Left lung (tissue), 4 donors: ENCODE measurements at regions not wholly inside any gene's neighbourhood (a gene's known extent, or its start where the extent isn't known, plus 50 kb on each side); places are given as distances from the start of the nearest gene placed in this dataset.
"Not testable (repeated sequence)": the region's sequence is repeated elsewhere in the genome, so short reads cannot be mapped to it uniquely, and the experiment has no call there.

Experiments
- ATAC-seq: fragments of 200-7000 bp; cut with Tn5 transposase; one replicate; pipeline ENCODE4 v1.9.1; 2020; ENCODE audit warnings: moderate library complexity
- DNase-seq, 4 donors: peaks; one replicate each; pipeline ENCODE4 v3.0.0-alpha.2; 2013 to 2020
- H3K27ac ChIP-seq, 2 donors: fragments of 200-600 bp; sonication (generic) in 1 of 2; one replicate each; pipeline versions ENCODE4 v1.5.0 to v1.8.0; 2020 to 2021
- H3K27me3 ChIP-seq, 2 donors: fragments of 200-600 bp; sonication (generic) in 1 of 2; one replicate each; pipeline versions ENCODE4 v1.5.0 to v1.8.0; 2020 to 2021
- H3K36me3 ChIP-seq, 2 donors: fragments of 200-600 bp; sonication (generic) in 1 of 2; one replicate each; pipeline versions ENCODE4 v1.5.0 to v1.8.0; 2020 to 2021
- H3K4me1 ChIP-seq, 2 donors: fragments of 200-600 bp; one replicate each; pipeline ENCODE4 v1.8.0; 2021
- H3K4me3 ChIP-seq, 2 donors: fragments of 200-600 bp; sonication (generic) in 1 of 2; one replicate each; pipeline versions ENCODE4 v1.5.0 to v1.8.0; 2020 to 2021; ENCODE audit warnings: mild to moderate bottlenecking in 1 of 2
- H3K9me3 ChIP-seq, 2 donors: fragments of 200-600 bp; sonication (generic) in 1 of 2; one replicate each; pipeline versions ENCODE4 v1.5.0 to v1.8.0; 2020 to 2021
- CTCF ChIP-seq, 2 donors: fragments of 200-600 bp; sonication (generic) in 1 of 2; IDR thresholded peaks; one replicate each; pipeline versions ENCODE4 v1.5.0 to v1.8.0; 2021; ENCODE audit warnings: antibody characterized with exemption in 2 of 2
- intact Hi-C, 2 donors: fragments of 100-400 bp; cut with DNase I; formaldehyde crosslinking; loops; one replicate each; pipeline versions ENCODE4 v1.11.2 to v1.14.2; 2022
- donor health status: DM: no; HTN: yes; CAD: no.
- donor health status: DM: no; HTN: no; CAD: no.

- ATAC-seq (no peak), DNase-seq (no peak)
- Histone ChIP-seq H3K36me3 (no peaks in the 10 kb centered on the region), H3K27ac (no peak overlapping the region), H3K27me3 (no peaks in the 10 kb centered on the region), H3K4me3 (no peak overlapping the region), H3K4me1 (no peaks in the 10 kb centered on the region), H3K9me3 (no peaks in the 10 kb centered on the region)
- TF ChIP-seq CTCF (IDR thresholded peaks at IDR 0.05) = no peak
- intact Hi-C loops = no loop called here
These were observed 65.2 kb upstream of the CRIM1 start for GRCh38 chr2:36290306-36290856.

GRCh38 chr2:36289731-36290130 is 65.8 kb upstream of the CRIM1 start:
- Histone ChIP-seq H3K36me3 (no peaks in the 10 kb centered on the region), H3K27me3 (no peaks in the 10 kb centered on the region), H3K9me3 (no peaks in the 10 kb centered on the region), H3K4me3 (no peak overlapping the region), H3K4me1 (no peaks in the 10 kb centered on the region), H3K27ac (no peak overlapping the region)
- no peak for TF ChIP-seq CTCF (IDR thresholded peaks at IDR 0.05)
- no peak for DNase-seq
- ATAC-seq = no peak
- intact Hi-C loops = no loop called here

GRCh38 chr2:36287363-36288275 is 68.0 kb upstream of the CRIM1 start:
- no peaks in the 10 kb centered on the region for H3K27me3 ChIP-seq
- peaks cover 0 to 4% of the 10 kb centered on the region in 2 donors for H3K9me3 ChIP-seq
- intact Hi-C loops = no loop called here
- no peak overlapping the region for H3K4me3 ChIP-seq
- no peaks in the 10 kb centered on the region for H3K36me3 ChIP-seq
- no peak overlapping the region for H3K27ac ChIP-seq
- no peak for TF ChIP-seq CTCF (IDR thresholded peaks at IDR 0.05)
- no peaks in the 10 kb centered on the region for H3K4me1 ChIP-seq
- no peak for ATAC-seq
- no peak for DNase-seq

DNA sequence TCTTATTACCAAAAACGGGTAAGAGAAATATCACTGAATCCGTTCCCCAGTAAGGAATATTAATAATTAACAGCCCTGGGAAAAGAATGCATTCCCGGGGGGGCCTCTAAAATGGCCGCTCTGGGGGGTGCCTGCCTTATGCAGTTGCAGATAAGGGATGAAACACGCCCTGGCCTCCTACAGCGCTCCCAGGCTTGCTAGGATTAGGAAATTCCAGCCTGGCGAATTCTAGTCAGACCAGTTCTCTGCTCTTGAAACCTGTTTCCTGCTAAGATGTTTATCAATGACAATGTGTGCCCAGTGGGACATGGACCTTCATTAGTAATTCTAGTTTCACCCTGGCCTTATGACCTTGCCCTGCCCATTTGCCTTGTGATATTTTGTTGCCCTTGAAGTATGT is 76.1 kb upstream of the CRIM1 start:
- H3K9me3 ChIP-seq = peaks cover 0 to 16% of the 10 kb centered on the region in 2 donors
- H3K4me1 ChIP-seq, intact Hi-C loops, H3K27ac ChIP-seq, ATAC-seq, H3K4me3 ChIP-seq, DNase-seq, H3K27me3 ChIP-seq, H3K36me3 ChIP-seq: not testable (repeated sequence)

GRCh38 chr2:36277881-36278523 is 77.6 kb upstream of the CRIM1 start:
- H3K9me3 ChIP-seq = peaks cover 0 to 12% of the 10 kb centered on the region in 2 donors
- H3K36me3 ChIP-seq = no peaks in the 10 kb centered on the region
- intact Hi-C loops = no loop called here
- ATAC-seq = no peak
- no peaks in the 10 kb centered on the region for H3K4me1 ChIP-seq
- no peaks in the 10 kb centered on the region for H3K27me3 ChIP-seq
- no peak overlapping the region for H3K27ac ChIP-seq
- no peak for TF ChIP-seq CTCF (IDR thresholded peaks at IDR 0.05)
- no peak overlapping the region for H3K4me3 ChIP-seq
- DNase-seq = no peak
